ENCODE measurements at regions not wholly inside any gene's neighbourhood (a gene's known extent, or its start where the extent isn't known, plus 50 kb on each side); places are given as distances from the start of the nearest gene placed in this dataset.
A peak's percentile ranks its signal among the peaks of the same experiment; 100 is the strongest.
"Not testable (repeated sequence)": the region's sequence is repeated elsewhere in the genome, so short reads cannot be mapped to it uniquely, and the experiment has no call there.

GRCh38 chr2:238600506-238601432 lies 174.0 kb downstream of the ASB1 start:
- no peak for DNase-seq

DNA sequence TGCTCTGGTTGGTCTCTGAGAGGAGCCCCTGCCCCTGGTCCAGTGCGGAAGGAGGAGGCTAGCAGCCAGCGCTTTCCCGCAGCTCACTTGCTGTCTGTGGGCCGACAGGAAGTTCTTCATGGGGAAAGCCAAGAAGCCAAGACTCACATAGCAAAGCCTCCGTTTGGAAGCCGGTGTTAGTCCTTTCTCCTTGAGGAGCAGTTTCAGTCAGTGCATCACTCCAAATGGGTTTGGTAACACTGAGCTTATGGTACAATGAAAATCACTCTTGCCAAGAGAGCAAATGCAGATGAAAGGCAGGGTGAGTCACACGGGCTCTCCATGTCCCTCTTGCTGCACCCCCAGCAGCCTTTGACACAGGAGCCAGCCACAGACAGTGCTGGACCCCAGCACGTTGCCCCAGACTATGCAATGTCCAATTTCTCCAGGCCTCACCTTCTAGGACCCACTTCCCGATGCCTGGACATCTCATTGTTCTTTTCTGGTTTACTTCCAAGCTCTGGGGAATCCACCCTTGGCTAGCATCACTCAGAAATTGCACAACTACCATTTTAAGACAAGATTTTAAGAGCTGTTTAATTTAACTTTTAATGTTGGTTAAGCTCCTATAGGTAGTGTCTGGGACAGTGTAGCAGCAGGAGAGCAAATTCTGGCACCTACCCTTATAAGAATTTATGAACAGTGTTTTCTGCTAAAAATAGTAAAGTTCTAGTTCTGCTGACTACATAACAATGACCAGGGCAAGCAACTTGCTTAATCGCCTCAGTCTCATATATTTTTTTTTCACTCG lies 174.9 kb downstream of the ASB1 start:
- peak; percentile 61 for DNase-seq

DNA sequence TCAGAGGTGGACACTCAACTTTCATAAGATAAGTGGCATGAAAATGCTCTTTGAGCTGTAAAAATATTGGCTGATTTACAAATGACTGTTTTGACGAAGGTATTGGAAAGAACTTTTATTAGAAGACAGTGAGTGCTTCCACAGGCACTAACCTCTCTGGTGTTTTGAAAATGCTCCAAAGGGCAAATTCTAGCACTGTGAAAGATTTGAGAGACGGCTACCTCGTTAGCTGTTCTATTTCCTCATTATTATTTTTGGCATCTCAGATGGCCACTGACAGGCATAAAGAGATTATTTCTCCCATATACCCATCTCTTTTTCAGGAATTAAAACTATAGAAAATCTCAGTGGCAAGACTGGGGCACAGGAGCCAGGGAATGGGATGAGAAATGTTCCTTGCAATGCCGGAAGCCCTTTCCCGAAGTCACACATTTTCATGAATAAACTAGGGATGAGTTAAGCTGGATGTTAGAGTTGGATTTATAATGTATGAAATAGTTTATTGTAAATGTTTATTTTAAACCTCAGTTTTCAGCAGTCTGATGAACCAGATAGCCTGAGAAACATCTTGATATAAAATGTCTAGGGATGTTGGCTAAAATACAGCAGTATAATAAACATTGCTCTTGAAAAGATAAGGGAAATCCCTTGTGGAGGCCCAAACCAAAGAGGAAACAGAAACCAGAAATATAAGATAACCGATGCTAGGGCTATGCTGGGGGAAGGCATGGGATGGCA lies 175.7 kb downstream of the ASB1 start:
- no peak for DNase-seq

DNA sequence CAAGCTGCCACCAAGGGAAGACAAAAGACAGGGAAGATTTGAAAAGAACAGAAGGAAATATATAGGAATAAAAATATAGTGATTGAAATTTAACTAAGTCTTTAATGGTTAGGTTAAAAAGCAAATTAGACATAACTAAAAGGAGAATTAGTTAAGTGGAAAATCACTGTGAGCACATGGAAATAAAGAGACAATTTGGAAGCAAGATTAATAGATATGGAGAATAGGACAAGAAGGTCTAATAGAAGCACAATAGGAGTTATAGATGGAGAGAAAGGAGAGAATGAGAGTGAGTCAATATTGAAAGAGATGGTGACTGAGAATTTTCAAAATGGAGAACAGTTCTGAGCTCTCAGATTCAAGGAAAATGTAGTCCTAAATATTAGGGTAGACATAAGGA lies 176.9 kb downstream of the ASB1 start:
- no peak for DNase-seq

DNA sequence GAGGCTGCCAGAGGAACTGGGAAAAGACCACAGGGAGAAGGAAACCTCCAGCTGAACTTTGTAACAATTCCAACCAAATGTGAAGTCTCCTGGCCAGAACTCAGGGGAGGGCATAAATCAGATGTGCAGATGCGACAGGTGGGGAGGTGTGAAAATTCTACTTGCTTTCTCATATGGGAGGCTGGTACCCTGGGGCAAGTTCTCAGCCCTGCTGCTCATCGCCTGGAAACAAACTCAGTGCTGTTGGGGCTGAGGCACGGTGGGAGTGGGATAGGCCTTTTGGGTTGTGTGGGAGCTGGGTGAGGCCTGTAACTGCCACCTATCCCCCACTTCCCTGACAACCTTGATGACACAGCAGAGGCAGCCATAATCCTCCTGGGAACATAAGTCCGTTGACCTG lies 179.6 kb downstream of the ASB1 start:
- DNase-seq: no peak

- DNase-seq: no peak
Observed at GRCh38 chr2:238613610-238614009, 186.9 kb downstream of the ASB1 start.

GRCh38 chr2:238614376-238614775 lies 187.6 kb downstream of the ASB1 start:
- DNase-seq: no peak

- DNase-seq: no peak
Observed at GRCh38 chr2:238615187-238615586, 188.5 kb downstream of the ASB1 start.

GRCh38 chr2:238616681-238617080 lies 190.0 kb downstream of the ASB1 start:
- no peak for DNase-seq

- DNase-seq: not testable (repeated sequence)
Observed at GRCh38 chr2:238618494-238619283, 192.0 kb downstream of the ASB1 start.

- DNase-seq: no peak
Observed at GRCh38 chr2:238627899-238628298, 201.2 kb downstream of the ASB1 start.

- no peak for DNase-seq
Observed at GRCh38 chr2:238629064-238629463, 202.3 kb downstream of the ASB1 start.

- no peak for DNase-seq
Observed at GRCh38 chr2:238631491-238632180, 204.9 kb downstream of the ASB1 start.

DNA sequence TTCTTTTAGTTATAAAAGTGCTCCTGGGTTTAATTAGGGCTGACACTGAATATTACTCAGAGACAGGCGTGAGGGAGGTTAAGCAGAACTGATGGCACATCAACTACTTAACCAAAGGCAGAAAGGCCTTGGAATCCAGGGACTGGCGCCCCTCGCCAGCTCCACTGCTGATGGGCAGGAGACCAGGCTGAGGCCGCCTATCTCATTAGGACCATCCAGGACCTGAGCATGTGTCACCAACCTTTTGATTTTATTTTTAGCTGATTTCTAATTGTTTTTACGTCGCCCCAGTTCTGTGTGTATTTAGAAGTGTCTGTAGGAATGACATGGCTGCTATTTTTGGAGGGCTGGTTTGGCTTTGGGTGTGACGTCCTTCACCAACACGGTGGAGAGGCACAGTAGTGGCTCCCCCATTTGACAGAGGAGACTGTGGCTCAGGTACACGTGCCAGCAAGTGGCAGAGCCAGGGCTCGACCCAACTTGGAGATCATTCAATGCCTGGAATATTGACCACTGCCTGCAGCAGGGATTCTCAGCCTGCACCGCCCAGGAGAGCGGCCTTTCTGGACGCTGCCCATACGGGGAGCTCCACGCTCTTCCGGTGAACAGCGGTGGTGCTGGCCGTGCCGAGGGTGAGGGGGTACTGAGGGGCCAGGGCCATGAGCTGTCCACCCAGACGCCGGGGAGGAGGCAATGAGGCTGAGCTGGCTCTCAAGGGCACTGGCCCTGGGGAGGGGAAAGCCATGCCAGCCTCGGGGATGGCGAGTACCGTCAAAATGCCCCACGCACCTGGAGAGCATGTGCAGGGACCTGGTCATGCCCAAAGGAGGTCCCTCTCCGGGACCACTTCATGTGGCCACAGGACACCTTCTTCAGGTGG lies 205.7 kb downstream of the ASB1 start:
- DNase-seq: no peak

- DNase-seq: no peak
Observed at GRCh38 chr2:238633426-238634328, 206.9 kb downstream of the ASB1 start.

GRCh38 chr2:238634701-238635357 lies 208.1 kb downstream of the ASB1 start:
- no peak for DNase-seq

DNA sequence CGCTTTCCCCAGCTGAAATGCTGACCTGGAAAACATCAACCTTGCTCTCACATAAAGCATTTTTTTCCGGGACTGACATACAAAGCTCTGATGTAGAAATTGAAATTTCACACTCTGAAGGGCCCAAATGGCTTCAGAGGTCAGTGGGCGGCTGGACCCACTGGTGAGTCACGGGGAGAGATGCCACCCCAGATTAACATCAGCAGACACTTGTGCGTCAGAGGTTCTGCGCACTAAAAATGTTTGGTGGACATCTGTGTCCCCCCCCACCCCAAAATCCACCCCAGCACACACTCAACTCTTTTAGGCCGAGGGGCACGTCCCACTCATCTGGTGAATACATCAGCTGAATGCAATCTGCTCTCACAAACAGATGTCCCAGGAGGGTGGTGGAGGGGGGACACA lies 208.9 kb downstream of the ASB1 start:
- no peak for DNase-seq

- DNase-seq: no peak
Observed at GRCh38 chr2:238636269-238637073, 209.7 kb downstream of the ASB1 start.

Measured in right hindlimb (tissue), 1 donor.